KOPT-K1 (cell line): ENCODE measurements at regions not wholly inside any gene's neighbourhood (a gene's known extent, or its start where the extent isn't known, plus 50 kb on each side); places are given as distances from the start of the nearest gene placed in this dataset.
"Not testable (repeated sequence)": the region's sequence is repeated elsewhere in the genome, so short reads cannot be mapped to it uniquely, and the experiment has no call there.

Experiments
- H3K27ac ChIP-seq: fragments of 200-600 bp; sonication (generic); 2 replicates; pipeline ENCODE4 v1.5.1; 2016; ENCODE audit warnings: antibody characterized with exemption, mild to moderate bottlenecking, low read depth, low read length; ENCODE audit not compliant: poor library complexity, severe bottlenecking
- H3K36me3 ChIP-seq: fragments of 200-600 bp; sonication (generic); 2 replicates; pipeline ENCODE4 v1.5.1; 2017; ENCODE audit warnings: antibody characterized with exemption, mild to moderate bottlenecking, low read length, moderate library complexity; ENCODE audit not compliant: insufficient read depth
- H3K9me3 ChIP-seq: fragments of 200-600 bp; sonication (generic); 2 replicates; pipeline ENCODE4 v1.5.1; 2017; ENCODE audit warnings: antibody characterized with exemption, low read length, mild to moderate bottlenecking; ENCODE audit not compliant: insufficient read depth, poor library complexity, severe bottlenecking

GRCh38 chrX:9396930-9397329 lies 67.9 kb upstream of the TBL1X start:
- Histone ChIP-seq H3K9me3 (no peaks in the 10 kb centered on the region), H3K27ac (no peak overlapping the region), H3K36me3 (no peaks in the 10 kb centered on the region)

GRCh38 chrX:9401051-9401450 lies 63.8 kb upstream of the TBL1X start:
- Histone ChIP-seq H3K9me3 (no peaks in the 10 kb centered on the region), H3K27ac (no peak overlapping the region), H3K36me3 (no peaks in the 10 kb centered on the region)

- Histone ChIP-seq H3K36me3 (no peaks in the 10 kb centered on the region), H3K9me3 (no peaks in the 10 kb centered on the region)
Measured at GRCh38 chrX:9403374-9403773, 61.5 kb upstream of the TBL1X start.

GRCh38 chrX:9405635-9406034 lies 59.2 kb upstream of the TBL1X start:
- H3K36me3 ChIP-seq, H3K27ac ChIP-seq, H3K9me3 ChIP-seq: not testable (repeated sequence)

More at GRCh38 chrX:9403374-9403773, 61.5 kb upstream of the TBL1X start:
- no peak overlapping the region for H3K27ac ChIP-seq

GRCh38 chrX:9410889-9411288 lies 54.0 kb upstream of the TBL1X start:
- H3K9me3 ChIP-seq, H3K27ac ChIP-seq, H3K36me3 ChIP-seq: not testable (repeated sequence)

- not testable (repeated sequence) for H3K9me3 ChIP-seq, H3K27ac ChIP-seq, H3K36me3 ChIP-seq
Measured at GRCh38 chrX:9411682-9412081, 53.2 kb upstream of the TBL1X start.

GRCh38 chrX:9414416-9414815 lies 50.4 kb upstream of the TBL1X start:
- Histone ChIP-seq H3K27ac (no peak overlapping the region), H3K36me3 (no peaks in the 10 kb centered on the region), H3K9me3 (no peaks in the 10 kb centered on the region)
